Esophagus mucosa (tissue), 1 donor: ENCODE measurements at regions not wholly inside any gene's neighbourhood (a gene's known extent, or its start where the extent isn't known, plus 50 kb on each side); places are given as distances from the start of the nearest gene placed in this dataset.

Experiments
- ATAC-seq: fragments of 200-7000 bp; cut with Tn5 transposase; one replicate; pipeline ENCODE4 v1.9.1; 2020
- donor health status: DM: yes; HTN: yes; CAD: no.

DNA sequence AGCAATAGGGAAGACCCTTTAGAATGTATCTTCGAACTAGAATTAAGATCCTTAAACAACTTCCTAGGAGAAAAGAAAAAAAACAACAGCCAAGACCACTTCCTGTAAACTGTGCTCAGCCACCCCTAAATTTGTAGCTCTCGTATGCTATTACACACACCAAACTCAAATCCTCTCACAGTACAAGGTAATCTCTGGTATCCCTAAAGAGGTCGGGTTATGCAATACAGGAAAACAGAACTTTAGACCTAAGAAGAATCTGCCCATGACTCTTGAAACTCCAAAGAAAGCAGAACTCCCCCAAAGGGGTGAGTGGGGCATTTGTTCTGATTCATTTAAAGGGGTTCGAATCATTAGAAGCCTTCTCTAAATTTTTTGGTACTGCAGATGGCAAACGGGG is 170.9 kb upstream of the CASK start:
- no peak for ATAC-seq

DNA sequence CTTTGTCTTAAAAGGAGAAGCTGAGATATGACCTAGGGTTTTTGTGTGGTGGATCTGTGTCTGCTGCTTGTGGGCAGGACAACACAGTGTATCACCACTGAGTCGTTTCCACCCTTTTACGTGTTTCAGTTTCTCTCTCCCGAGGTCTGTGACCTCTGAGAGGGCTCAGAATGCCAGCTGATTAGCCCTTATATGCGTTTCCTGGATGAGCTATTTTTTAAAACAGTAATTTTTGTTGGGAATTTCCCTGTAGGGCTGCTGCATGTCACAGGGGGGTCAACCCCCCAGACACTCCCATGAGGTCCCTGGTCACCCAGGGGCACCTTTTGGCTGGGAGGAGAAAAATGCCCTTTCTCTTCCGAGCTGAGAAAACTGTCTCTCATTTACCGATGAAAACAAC is 170.4 kb upstream of the CASK start:
- no peak for ATAC-seq

DNA sequence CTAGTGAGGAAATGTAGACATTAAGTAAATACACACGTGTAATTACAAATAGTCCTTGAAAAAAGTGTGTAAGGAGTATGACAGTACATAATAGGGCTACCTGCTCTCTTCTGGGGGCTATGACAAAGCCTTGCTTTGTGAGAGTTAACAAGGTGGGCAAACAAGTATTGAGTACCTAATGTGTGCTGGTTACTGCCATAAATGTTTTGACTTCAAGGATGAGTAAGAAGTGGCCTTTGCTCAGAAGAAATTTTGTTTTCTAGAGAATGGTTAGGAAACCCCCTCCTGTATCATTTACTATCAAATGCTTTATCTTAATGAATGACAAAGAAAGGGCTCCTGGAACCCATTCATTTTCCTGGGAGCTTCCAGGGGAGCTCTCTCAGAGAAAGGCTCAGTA is 167.0 kb upstream of the CASK start:
- no peak for ATAC-seq

DNA sequence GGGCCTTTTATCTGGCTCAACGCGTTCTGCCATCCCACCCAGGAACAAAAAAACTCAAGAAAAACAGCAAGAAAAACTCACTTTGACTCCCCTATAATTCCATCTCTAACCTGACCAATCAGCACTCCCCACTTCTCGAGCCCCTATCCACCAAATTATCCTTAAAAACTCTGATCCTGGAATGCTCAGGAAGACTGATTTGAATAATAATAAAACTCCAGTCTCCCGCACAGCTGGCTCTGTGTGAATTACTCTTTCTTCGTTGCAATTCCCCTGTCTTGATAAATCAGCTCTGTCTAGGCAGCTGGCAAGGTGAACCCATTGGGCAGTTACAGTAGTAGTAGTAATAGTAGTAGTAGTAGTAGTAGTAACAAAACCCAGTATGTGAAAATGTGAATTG is 165.7 kb upstream of the CASK start:
- no peak for ATAC-seq

DNA sequence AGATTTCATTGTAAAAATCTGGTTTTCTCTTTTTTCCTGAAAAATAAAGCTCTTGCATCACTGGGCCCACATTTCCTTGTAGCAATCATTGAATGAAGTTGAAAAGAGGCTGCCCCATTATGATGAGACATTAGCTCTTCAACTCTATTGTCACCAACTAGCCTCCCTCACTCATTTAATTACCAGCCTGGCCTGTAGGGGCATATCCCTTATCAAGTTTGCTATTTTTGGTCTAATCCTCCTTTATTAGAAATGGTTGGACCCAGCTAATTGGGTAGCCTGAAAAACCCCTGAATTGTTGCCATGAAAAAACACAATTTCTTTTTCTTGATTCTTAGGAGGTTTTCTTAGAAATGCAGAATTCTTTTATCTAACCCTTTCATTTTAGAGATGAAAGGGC is 164.6 kb upstream of the CASK start:
- ATAC-seq = no peak

DNA sequence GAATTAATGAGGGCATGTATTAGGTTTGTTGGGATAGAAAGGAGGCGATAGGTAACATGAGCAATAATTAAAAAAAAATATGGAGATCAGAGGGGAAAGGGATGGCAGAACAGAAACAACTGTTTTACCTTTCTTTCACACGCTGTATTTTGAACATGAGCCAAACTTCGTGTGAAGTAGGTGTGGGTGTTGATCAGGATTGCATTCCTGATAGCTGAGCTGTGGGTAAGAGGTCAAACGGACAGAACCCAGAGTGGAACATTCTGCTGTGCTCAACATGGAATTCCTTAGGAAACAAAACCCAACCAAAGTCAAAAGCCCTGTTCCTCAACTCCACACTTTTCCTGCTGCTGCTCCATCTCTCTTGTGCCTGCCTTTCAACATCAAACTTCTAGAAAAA is 162.5 kb upstream of the CASK start:
- ATAC-seq = no peak

DNA sequence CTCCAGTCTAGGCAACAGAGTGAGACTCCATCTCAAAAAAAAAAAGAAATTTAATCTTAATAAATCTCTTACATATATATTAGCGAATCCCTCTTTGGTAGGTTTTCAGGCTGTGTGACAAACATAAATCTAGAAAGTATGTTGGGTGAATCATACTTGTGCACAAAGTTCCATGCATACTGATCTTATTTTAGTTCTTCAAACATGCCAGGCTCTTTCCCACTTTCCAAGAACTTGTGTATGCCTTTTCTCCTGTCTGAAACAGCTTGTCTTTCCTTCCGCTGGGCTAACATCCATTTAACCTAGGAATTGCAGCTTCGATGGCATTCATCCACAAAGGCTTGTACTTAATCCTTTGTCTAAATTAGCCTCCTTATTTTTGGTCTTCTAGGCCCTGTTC is 156.6 kb upstream of the CASK start:
- no peak for ATAC-seq

DNA sequence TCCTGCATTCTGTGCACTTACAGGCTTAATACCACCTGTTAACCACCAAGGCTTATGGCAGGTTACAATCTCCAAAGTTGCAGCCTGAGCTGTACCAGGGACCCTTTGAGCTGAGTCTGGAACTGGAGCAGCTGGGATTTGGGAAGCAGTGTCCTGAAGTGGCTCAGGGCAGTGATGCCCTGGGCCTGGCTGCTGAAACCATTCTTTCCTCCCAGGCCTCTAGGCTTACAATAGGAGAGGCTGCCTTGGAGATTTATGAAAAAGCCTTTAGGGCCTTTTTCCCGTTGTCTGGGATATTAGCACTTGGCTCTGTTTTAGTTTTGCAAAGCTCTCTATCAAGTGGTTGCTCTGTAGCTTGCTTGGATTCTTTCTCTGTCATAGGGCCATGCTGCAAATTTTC is 154.3 kb upstream of the CASK start:
- no peak for ATAC-seq

DNA sequence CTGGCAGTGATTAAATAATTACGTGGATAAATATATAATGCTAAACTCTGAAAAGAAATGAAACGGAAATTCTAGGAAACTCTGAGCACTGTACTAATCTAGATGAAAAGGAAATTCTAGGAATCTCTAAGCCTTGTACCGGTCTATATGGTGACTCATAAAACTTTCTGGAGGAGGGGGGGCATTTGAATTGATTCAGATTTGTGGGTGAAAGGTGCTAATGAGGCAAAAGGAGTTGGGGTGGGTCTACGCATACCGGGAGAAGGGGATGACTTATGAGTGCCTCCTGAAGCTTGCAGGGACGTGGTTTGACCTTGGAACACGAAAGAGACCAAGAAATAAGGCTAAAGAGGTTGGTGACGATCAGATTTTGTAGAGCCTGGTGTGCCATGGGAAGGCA is 151.7 kb upstream of the CASK start:
- ATAC-seq = no peak

DNA sequence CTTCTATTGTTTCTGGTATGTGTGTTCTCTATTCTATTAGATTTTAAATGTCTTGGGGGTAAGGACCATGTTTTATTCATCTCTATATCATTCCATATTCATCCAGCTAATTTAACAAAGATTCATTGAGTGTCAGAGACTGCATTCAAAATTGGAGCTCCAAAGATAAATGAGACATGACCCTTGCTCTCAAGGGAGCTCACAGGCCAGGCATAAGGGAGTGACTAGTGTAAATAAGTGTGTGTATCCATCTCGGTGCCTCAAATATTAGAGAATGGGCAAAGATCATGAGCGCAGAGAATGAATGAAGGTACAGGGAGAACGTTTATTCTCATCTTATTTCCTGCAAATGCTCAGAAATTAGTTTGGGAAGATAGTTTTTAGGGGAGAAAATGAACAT is 150.1 kb upstream of the CASK start:
- ATAC-seq = no peak

DNA sequence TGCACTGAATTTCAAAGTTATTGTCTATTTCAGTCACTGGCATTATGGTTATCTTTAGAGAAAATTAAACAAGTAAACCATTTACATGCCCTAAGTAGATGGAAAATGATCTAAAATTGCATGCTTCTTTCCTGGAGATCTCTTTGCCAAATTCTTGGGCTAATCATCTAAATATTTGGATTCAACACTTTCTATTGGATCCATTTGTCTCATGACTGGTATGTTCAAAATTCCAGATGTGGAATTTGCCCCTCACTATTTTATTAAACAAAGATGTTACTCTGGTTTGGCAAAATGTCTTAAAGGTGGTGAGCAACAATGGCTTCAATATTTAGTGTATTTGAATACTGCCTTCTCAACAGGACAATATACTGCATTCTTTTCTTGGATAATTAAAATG is 147.5 kb upstream of the CASK start:
- ATAC-seq = no peak

DNA sequence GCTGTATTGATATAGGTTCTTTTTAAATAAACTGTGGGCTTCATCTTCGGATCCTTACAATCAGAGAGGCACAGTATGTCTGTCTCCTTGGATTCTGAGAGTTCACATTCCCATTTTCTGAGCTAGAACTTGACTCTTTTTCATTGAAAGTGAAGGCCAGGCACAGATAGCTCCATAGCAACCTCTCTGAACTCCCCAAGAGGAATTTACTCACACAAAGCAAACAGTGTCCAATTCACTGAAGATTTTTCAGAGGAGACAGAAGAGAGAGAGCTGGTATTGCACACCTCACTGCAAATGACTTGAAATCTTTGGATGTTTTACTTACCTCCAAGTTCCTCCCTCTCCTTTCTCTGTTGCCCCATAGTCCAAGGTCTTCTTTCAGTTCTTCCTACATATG is 130.9 kb upstream of the CASK start:
- ATAC-seq = no peak

DNA sequence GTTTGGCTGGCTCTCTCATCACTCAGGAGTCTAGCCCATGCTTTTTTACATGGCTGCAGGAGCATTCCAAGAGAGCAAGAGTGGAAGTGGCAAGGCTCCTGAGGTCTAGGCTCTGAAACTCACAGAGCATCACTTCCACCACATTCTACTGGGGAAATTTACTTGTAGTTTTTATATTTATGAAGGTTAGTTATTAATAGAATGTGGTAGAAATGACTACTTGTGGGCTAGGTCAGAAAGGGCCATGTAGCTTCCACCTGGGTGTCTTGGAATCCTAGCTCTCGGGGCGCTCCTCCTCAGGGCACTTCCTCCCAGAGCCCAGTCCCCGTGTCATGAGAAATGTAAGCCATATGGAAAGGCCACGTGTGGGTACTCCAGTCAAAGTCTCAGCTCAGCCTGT is 127.0 kb upstream of the CASK start:
- ATAC-seq = no peak

DNA sequence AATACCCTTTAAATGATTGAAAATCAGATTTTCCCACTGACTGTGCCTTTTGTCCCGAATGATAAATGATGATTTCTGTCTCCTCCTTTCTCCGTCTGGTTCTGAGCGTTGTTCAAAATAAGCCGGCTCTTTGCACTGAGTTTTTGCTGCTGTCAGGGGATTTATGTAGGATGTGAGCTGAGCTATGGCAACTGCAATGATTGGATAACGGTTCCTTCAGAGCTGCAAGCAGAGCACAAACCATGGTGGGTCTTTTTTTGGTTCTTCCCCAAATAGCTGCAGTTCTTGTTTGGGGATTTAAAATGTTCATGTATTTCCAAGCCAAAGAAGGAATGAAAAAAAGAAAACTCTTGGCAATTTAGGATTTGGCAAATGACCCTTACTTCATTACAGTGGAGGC is 124.5 kb upstream of the CASK start:
- ATAC-seq = no peak

DNA sequence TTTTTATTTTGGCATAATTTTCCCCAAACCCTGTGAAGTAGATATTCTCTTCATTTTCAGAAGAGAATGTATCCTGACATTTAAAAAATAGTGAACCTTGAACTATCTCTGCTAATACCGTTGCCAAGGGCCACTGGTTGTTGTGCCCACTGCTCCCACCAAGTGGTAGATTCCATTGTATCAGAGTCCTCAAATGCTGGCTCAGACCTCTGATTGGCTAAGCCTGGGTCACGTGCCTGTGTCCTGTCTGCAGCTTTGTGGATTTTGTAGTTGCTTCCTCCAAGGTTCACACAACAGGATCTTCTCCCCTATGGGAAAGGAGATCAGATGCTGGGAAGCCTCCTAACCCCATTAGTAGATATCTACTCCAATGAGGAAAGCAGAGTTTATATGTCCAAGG is 104.8 kb upstream of the CASK start:
- no peak for ATAC-seq

DNA sequence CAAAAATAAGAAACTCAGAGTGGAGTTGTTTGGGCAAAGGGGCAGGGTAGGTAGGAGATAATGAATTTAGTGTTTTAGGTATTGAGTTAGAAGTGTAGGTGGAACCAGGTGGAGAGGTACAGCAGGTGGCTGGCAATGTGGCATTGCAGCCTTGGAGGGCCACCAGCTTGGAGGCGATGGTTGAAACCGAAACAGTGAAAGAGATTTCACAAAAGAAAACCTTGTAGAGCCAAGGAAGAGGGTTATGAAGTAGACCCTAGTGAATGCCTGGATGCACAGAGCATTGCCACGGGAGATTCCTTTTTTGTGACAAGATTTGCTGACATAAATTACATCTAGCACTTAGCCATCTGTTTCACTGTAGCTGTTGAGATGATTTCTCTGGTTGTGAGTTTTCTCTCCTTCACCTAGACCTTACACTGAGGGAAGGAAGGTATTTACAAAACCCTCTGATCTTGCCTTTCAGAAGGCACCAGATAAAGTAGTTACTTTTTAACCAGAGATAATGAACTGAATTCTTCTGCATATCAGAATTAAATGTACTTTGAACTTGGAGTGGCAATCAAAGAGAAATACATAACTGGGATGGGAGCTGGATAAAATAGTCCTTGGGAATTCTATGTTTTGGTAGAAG is 104.1 kb upstream of the CASK start:
- ATAC-seq = no peak

DNA sequence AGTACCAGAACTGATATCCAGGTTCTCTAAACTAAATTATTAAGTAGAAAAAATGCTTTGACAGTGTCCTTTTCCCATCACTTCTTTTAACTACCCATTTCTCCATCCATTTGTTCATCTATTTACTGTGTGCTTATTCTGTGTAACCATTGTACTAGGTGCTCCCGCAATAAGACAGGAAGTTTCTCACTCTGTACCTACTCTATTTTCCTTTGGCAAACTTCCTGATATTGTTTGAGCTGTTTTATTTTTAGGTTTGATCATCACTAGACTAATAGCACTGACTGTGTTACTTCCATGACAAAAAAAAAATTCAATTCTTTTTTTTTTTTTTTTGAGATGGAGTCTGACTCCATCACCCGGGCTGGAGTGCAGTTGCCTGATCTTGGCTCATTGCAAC is 102.5 kb upstream of the CASK start:
- ATAC-seq = no peak

DNA sequence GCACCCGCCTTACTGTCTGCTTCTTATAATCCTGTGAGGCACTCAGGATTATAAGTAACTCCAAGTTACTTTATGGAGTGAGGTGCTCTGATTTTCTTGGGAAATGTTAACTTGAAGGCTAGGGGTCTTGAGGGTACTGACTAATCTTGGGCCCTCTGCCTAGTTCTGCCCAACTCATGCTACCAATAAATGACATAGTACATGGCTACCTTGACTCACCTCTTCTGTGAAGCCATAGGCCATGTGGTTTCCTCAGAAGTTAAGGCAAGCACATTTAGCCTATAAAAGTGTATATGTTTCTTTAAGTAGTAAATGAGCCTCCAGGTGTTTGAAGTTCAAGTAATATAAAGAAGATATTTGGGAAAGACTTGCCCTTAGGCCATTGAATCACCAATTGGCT is 99.8 kb upstream of the CASK start:
- no peak for ATAC-seq

DNA sequence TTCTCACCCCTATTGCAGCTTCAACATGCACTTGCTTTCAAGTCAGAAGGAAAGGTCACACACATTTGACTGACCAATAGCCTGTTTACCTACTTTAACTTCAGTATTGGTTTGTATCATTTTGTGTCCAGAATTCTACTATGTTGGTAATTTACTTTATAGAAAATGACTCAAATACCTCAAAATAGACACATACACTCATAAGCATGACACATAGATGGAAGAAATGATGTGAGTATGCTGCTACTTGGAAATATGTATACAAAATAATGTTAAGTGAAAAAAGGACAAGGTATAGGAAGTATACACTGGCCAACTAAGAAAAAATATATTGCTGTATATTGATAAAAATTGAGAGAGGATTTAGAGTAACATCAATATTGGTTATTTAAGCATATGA is 98.8 kb upstream of the CASK start:
- no peak for ATAC-seq

DNA sequence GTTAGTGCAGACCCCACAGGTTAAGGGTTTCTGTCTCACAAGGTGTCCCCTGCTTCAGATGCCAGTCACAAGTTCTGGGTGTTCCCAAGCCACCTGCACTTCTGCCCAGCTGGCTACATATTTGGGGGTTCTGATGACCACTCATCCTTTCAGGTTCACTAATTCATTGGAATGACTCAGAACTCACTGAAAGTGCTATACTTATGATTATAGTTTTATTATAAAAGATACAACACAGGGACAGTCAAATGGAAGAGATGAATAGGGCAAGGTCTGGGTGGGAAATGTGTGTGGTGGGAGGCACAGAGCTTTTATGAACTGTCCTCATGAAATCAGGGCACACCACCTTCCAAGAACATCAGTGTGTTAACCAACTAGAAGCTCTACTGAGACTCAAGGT is 97.7 kb upstream of the CASK start:
- no peak for ATAC-seq

DNA sequence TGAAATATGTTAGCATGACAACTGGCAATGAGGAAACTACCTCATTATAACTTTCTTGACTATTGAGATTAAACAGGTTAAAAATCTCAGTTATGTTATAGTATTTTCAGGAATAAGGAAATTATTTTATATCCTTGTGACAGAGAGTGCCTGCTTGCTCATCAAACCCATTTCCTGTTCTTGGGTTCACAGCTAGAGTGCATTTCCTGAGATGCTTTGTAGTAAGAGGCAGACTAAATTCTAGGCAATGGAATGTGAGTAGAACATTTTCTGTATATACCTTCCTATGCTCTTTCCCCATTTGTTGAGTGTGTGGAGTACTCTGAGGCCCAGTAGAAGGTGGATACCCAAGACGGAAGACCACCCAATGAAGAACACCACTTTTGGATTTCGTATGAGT is 96.9 kb upstream of the CASK start:
- ATAC-seq = no peak

DNA sequence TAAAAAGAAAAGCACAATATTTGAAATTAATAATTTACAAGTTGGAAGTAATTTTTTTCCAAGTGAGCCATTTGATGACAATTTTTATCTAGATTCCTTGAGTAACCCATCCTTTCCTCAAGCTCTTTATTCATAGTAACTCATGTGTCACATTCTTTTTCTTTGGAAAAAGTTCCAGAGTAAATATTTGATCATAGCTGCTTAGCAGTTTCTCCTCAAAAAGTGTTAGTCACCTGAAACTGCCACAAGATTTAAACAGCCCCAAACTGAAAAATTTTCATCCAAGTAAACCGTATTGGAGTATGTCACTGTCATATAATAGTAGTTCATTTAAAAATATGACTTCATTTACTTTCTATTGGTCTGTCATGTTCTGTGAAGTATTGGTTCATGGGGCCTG is 94.6 kb upstream of the CASK start:
- ATAC-seq = no peak

DNA sequence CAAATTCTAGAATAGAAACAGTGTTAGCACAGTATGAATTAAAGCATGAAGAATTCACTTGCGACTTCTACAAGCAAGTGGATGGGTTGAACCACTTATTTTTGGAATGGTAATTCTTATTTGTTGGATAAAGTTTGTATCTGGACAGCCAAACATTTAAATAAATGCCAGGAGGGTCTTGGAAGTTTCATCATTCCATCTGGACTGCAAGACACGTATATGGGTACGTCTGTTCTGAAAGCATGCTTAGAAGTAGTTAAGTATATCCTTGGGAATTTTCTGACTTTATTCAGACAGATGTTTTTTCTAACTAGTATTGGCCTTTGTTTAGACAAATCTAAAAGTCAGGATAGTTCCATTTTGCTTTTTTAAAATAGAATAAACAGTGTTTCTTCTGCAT is 77.5 kb upstream of the CASK start:
- ATAC-seq = no peak

DNA sequence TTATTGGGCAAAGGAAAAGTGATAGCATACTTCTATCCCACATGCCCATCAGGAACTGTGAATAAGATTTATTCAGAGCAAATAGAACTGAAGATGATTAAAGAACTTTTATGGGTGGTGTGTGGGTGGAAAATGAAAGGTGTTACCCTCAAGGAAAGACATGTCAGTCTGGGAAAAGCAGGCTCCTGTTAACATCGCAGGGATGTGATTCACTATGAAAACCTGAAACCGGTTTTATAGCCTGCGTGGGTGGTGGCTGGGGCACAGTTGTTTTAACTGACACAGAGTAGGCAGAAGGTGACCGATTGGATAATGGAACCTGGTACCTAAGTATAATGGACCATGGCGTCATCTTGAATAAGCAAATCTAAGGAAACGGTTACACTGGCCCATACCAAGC is 61.3 kb upstream of the CASK start:
- peak; percentile 89 for ATAC-seq

DNA sequence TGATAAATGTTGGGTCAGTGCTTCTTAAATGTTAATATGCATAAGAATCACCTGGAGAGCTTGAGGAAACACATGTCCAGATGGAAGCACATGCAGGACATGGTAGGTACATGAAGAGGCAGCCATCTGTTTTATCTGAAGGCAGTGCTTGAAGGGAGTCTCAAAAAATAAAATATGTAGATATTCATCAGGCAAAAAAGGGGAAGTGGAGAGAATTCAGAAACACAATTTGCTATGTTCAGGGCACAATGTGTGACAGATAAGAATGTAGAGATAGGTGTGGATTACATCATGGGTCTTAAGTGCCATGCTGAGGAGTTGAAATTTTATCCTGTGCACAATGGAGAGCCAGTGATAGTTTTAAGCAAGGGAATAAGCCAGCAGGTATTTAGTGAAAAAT is 59.6 kb upstream of the CASK start:
- no peak for ATAC-seq

DNA sequence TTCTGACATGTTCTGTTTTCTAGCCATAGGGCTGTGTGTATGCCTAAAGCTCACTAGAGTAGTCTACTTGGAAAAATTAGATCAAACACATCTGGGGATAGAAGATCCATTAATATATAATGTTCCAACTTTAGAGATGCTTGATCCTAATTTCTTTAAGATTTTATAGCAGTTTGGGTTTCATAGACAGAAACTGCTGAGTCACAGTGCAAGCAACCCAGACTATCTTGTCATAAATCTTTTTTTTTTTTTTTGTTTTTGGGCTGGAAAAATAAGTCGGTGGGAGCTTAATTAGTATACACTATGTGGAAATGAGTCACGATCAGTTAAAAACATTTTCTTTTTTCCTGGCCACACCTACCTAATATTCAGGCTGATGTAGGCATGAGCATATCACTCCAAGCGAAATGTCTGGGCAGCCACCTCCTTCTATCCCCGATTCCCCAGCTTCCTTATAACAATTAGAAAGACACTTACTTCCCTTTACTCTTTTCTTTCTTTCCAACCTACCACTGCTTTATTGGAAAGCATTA is 58.2 kb upstream of the CASK start:
- ATAC-seq = no peak
